Activated T-cell treated with anti-CD3 and anti-CD28 coated beads, Interleukin-2, amount 50 U/mL, for 48 hours (primary cell): ENCODE measurements at regions not wholly inside any gene's neighbourhood (a gene's known extent, or its start where the extent isn't known, plus 50 kb on each side); places are given as distances from the start of the nearest gene placed in this dataset.

Source experiments
- DNase-seq, 2 experiments: peaks; one replicate each; pipeline ENCODE4 v3.0.0-alpha.2; 2020

- DNase-seq, result no peak
Measured at GRCh38 chr9:87122947-87123685, 175.8 kb upstream of the GAS1 start.

GRCh38 chr9:87123830-87124229 lies 176.5 kb upstream of the GAS1 start:
- no peak for DNase-seq

- DNase-seq, result no peak
Measured at GRCh38 chr9:87125819-87126218, 178.5 kb upstream of the GAS1 start.

GRCh38 chr9:87127543-87127942 lies 180.2 kb upstream of the GAS1 start:
- DNase-seq, result no peak

- DNase-seq, result no peak
Measured at GRCh38 chr9:87127978-87128614, 180.8 kb upstream of the GAS1 start.

GRCh38 chr9:87128844-87129493 lies 181.7 kb upstream of the GAS1 start:
- no peak for DNase-seq

GRCh38 chr9:87135074-87135473 lies 187.8 kb upstream of the GAS1 start:
- DNase-seq, result no peak

- no peak for DNase-seq
Measured at GRCh38 chr9:87137718-87138117, 190.4 kb upstream of the GAS1 start.

- no peak for DNase-seq
Measured at GRCh38 chr9:87138128-87139040, 191.1 kb upstream of the GAS1 start.

GRCh38 chr9:87139099-87139730 lies 191.9 kb upstream of the GAS1 start:
- no peak for DNase-seq

- no peak for DNase-seq
Measured at GRCh38 chr9:87140142-87140541, 192.8 kb upstream of the GAS1 start.

- DNase-seq, result no peak
Measured at GRCh38 chr9:87140605-87141109, 193.4 kb upstream of the GAS1 start.

GRCh38 chr9:87141124-87141523 lies 193.8 kb upstream of the GAS1 start:
- no peak for DNase-seq

- no peak for DNase-seq
Measured at GRCh38 chr9:87146933-87147332, 199.6 kb upstream of the GAS1 start.

GRCh38 chr9:87147839-87148238 lies 200.5 kb upstream of the GAS1 start:
- DNase-seq, result no peak

GRCh38 chr9:87148331-87149104 lies 201.2 kb upstream of the GAS1 start:
- DNase-seq, result no peak

GRCh38 chr9:87149799-87150198 lies 202.5 kb upstream of the GAS1 start:
- DNase-seq, result no peak

- DNase-seq, result no peak
Measured at GRCh38 chr9:87152256-87152655, 204.9 kb upstream of the GAS1 start.

- no peak for DNase-seq
Measured at GRCh38 chr9:87156247-87156646, 208.9 kb upstream of the GAS1 start.

GRCh38 chr9:87157366-87158031 lies 210.2 kb upstream of the GAS1 start:
- DNase-seq, result no peak

- DNase-seq, result no peak
Measured at GRCh38 chr9:87158765-87159164, 211.5 kb upstream of the GAS1 start.
